Spleen (tissue), 7 donors: ENCODE measurements at regions not wholly inside any gene's neighbourhood (a gene's known extent, or its start where the extent isn't known, plus 50 kb on each side); places are given as distances from the start of the nearest gene placed in this dataset.

Experiments used
- CTCF ChIP-seq, 11 experiments: fragments of 200-600 bp in 7 of 11; fragments of 450-650 bp in 4 of 11; sonication (generic) in 4 of 11; IDR thresholded peaks in 8 of 11; conservative IDR thresholded peaks in 3 of 11; 1 replicate in 7 of 11; 2 replicates in 4 of 11; pipeline versions ENCODE4 v1.4.0 to v1.8.0; 2016 to 2021; ENCODE audit warnings: antibody characterized with exemption in 11 of 11, inconsistent platforms in 4 of 11, mild to moderate bottlenecking in 1 of 11
- POLR2A ChIP-seq, 3 donors: fragments of 450-650 bp; IDR thresholded peaks; one replicate each; pipeline ENCODE4 v1.5.1; 2017; ENCODE audit warnings: antibody characterized with exemption in 3 of 3, mild to moderate bottlenecking in 1 of 3
- donor health status: DM: no; HTN: no; CAD: no; lungs with moderate emphysema.
- donor health status: DM: no; HTN: no; CAD: no.
- donor health status: DM: no; HTN: no; CAD: no.

- no peak for TF ChIP-seq CTCF (IDR thresholded peaks at IDR 0.05 in 8 of 11, conservative IDR thresholded peaks at IDR 0.05 in 3 of 11)
- TF ChIP-seq POLR2A (IDR thresholded peaks at IDR 0.05): no peak
Measured at GRCh38 chr17:72488555-72489271, 367.9 kb downstream of the SOX9 start.
